NCI-H2171 treated with DMSO at 0.1 percent for 48 hours (cell line): ENCODE measurements at regions not wholly inside any gene's neighbourhood (a gene's known extent, or its start where the extent isn't known, plus 50 kb on each side); places are given as distances from the start of the nearest gene placed in this dataset.

Experiments used
- DNase-seq: peaks from one replicate; lab custom pipeline; 2025; lab: John Stamatoyannopoulos, UW

DNA sequence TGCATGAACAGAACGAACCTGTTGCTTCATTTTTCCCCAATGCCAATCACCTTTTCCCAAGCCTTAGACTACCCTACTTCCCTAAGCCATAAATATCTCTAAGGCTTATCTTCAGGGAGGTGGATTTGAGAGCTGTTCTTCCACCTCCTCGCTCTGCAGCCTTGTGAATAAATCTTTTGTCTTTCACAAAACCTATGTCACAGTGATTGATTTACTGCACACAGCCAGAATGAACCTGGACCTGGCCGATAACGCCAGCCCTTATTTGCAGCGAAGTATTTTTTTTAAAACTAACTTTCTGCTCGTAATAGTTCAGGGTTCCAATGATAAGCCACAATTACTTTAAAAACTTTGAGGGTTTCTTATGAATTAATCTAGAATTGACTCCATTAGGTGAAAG, 632.6 kb downstream of the PTPRU start:
- no peak for DNase-seq

DNA sequence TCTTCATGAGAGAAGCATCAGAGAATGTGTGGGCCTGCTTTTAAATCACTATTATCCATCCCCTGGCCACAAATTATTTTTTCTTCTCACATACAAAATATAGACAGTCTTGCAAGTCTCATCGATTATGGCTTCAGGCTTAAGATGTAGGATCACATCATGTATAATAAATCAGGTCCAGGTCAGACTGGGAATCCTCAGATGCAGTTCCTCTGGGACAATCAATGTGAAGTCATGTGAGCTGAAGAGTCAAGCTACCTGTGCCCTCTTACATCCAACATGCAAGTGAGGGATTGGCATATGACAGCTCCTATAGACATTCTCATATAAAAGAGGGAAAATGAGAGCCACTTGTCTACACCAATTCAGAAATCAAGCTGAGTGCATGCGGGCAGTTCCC, 631.8 kb downstream of the PTPRU start:
- no peak for DNase-seq

DNA sequence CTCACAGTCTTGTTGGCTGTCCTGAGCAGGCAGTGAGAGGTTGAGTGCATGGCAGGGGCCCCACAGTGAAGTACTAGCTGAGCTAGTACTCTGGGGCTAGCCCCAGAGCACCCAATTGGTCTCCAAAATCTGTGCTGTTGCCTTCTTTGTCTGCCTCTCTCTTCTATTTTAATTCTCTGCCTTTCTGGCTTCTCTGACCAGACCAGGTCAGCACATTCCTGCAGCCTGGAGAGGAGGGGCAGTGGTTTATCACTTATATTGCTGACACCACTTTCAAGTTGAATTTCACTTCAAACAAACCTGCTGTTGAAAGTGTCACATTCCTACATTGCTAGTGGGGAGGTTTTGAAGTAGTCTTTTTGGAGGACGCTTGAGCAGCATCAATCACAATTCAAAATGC, 628.7 kb downstream of the PTPRU start:
- DNase-seq: no peak

DNA sequence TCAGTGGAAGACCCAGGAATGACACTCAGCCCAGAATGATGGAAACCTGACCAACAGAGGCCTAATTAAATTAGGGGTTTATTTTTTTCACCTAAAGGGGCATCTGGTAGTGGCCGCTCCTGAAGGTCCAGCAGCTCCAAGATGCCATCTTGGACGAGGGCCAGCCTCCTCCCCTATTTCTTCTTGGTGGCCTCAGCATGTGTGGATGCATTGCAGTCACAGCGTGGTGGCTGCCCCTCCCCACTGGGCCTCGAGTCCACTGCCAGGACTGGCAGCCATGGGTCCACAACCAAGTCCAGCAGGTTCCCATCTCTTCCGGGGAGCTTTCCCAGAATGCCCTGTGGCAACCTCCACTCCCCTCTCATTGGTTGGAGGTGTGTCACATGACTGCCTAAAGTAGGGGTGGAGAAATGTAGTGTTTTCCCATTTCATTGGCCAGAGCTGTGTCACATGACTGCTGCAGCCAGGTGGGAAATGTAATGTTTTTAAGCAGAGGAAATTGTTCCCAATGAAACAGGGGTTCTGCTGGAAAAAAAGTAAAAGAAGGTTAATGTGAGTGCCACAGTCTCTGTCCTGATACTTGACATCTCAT, 628.2 kb downstream of the PTPRU start:
- no peak for DNase-seq

DNA sequence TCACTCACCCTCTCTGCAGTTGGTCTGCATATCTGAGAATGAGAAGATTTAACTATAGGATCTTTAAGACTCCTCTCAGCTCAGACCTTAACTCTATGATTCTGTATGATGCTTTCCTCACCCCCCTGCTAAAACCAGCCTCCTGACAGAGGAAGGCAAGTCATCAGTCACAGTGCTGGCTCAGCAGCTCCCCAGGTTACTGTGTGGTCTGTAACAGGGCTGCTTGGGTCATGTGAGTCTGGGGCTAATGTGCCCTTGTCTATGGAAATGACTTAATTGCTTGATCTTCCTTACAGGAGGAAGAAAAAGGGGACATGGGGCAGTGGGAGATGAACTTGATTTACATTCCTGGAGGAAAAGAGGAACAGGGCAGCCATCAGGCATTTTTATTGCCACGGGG, 625.6 kb downstream of the PTPRU start:
- DNase-seq: no peak

DNA sequence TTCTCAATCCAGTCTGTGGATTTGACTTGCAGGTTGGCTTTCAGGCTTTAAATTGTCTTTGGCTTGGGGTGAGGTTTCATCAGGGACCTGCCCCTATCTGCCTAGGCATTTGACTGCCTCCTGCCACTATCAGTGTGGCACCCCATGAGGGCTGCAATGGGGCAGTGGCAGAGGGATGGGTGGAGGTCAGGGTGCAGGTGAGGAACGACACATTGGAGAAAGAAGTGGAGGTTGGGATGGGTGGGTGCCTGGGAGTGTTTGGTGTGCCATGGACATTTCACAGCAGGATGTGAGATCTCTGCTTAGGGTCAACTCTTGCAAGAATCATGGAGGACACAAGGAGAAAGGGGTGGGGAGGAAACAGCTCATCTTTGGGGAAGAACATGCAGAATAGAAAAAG, 625.1 kb downstream of the PTPRU start:
- no peak for DNase-seq

DNA sequence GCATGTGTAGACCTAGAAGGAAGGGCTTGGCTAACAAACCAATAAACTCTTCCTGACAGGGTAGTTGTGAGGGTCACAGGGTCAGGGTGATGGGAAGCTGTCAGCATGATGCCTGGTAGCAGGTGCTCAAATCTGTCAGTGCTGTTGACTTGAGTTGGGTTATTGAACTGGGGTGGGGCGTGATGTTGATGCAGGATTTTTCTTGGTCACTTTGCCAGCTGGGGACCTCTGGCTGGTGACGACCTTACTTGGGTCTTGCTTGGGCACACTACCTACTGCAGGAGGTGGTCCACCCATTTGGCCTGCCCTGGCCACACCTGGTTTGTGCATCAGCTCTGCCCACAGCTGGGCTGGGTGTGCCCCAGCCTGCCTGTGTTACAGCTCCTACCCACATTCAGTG, 624.4 kb downstream of the PTPRU start:
- no peak for DNase-seq

DNA sequence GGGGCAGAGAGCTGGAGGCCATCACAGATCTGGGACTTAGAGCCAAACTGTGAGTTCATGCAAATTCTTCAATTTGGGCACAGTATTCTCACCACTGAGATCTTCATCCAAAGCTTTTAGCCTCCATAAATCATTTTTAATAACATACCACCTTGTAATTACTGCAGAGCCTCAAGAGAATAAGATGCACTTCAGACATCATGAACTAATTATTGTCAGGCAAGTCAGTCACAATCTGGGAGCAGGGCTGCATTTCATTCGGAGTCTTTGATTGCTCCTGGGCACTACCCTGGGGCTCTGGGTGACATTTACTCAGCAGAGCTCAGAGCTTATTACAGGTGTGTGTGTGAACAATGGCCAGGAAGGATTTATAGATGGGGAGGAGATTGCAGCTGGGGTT, 623.7 kb downstream of the PTPRU start:
- DNase-seq: no peak

DNA sequence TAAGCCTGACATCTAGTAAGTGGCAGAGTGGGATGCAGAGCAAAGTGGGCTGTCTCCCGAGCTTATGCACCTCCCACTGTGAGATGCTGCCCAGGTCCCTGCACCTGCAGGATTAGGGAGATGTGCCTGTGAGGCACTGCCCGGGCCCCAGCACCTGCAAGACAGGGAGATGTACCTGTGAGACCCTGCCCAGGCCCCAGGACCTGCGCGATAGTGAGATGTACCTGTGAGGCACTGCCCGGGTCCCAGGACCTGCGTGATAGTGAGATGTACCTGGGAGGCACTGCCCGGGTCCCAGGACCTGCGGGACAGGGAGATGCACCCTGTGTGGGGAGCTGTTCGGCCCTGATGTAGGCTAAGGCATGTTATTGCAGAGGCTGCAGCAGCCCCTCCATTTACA, 622.8 kb downstream of the PTPRU start:
- no peak for DNase-seq

DNA sequence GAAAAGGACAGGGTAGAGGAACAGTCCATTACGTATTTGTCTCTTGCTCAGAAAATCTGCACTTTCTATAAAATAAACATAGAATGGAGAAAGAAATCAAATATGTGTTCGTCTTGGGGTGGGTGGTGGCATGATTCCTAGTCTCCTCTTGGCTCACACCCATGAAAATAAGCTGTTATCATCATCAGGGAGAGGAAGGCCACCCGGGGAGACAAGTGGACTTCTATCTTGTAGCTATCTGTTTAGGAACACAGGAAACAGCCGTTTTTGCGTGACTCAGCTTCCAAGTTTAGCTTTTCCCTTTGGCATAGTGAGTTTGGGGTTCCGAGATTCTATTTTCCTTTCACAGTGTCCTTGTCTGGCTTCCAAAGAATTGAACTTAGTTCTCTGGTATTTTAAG, 622.3 kb downstream of the PTPRU start:
- DNase-seq: no peak

DNA sequence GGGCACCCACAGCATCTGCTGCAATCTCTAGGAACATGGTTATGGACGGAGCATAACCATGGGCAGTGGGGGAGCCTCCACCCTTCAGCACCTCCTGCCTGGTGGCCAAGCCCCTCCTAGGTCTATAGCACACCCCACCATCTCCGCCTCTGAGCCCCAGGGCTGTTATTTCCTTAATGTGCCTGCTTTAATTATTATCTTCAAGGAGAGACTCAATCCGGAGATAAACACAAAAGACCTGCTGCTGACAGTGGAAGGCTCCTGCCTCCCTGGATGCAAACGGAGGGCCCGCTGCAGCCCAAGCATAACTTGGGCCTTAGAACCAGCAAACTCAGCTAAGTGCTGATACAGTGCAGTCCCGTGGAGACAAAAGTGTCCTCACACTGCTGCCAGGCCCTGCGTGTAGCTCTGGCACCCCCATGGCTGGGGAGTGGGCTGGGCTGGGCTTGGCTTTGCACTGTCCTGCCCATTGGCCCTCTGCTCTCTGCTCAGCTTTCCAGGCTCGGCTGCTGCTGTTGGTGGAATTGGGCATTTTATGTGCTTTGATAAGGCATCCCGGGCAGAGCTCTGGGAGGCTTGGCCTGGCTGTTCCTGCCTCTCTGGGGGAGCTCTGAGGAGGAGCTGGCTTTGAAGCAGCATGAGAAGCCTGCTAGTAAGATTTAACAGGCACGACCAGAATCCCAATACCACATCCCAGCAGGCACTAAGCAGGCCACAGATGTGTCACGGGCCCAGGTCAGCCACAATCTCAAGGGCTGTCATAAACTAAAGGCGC, 620.2 kb downstream of the PTPRU start:
- no peak for DNase-seq

DNA sequence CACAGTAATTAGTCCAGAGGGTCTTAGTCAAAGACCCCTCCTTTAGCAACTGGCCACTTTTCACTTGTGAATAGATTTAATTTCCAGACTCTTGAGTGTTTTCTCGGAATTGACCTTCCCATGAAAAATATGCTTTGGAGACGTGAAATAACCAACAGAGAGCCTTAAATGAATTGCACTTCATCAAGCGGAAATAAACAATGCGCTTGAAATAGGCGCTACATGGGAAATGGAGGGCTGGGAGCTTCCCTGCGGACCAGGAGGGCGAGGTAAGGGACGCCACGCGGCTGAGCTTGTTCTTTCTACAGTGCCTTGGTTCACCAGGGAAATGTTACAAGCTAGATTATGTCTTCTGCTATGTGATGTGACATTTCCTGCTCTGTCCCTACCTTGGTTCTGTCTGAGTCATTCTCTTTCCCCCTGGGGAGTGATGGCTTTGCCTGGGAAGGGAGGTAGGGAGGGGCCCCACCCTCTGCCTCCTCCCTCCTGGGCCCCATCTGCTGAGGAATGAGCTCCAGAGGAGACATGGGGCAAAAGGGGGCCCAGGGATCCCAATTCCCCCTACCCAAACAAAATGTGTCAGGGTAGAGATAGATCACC, 619.3 kb downstream of the PTPRU start:
- DNase-seq: peak; percentile 10

DNA sequence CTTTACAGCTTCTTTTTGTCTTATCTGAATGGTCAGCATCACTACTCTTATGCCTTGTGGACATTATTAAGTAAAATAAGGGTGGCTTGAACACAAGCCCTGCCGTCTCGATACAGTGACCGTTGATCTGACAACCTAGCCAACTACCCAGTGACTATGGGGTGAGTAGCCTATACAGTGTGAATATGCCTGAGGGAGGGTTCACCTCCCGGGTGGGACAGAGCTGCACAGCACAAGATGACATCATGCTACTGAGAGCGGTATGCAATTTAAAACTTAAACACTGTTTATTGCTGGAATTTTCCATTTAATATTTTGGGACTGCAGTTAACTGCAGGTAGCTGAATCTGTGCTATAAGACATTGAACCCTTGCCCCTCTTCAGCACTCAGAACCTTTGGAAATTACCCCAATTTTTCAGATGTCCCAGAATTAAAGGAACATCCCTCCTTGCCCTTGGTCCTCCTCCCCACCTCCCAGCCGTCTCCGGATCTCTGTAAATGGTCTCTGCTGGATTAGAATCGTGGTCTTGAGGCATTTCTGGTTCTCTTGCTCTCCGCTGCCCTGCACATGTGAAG, 618.5 kb downstream of the PTPRU start:
- no peak for DNase-seq

DNA sequence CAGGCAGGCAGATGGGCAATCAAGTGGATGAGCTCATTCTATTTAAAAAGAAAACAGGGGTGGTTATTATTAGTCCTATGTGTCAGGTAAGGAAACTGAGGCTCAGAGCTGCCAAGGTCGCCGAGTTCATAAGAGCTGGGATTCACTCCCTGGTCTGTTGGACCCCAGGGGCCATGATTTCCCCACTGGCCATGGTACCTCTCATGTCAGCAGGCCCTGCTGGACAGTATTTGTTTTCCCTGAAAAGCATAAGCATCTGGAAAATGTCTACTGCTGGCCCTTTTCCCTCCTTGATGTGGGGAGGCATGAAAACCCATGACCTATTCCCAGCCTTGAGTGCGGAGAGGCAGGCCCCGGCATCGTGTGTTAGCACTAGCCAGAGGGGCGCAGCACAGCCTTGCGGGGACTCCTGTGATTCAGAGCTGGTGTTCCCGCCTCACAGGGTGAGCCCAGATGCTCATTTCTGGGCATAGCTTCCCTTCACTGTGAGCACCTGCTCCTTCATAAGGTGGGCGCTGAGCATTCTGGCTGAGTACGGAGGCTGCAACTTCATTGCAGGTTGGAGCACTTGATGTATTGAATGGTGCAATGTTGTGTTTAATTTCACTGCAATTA, 617.5 kb downstream of the PTPRU start:
- DNase-seq: peak; percentile 16

DNA sequence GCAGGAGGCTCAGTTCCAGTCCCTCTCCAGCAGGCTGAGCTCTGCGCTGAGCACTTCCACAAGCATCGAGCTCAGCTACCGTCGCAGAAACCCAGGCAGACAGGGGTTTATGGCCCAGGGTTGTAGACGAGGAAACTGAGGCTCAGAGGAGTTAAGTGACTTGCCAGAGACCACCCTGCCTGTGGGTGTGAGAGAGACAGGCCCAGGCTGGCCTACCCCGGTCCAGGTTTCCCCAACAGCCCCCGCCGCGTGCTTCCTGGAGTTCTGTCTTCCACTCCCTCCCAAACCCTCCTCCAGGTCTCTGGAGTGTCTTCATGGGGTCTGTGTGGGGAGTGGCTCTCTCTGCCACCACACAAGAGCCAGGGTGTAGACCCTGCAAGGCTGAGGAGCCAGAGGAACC, 615.9 kb downstream of the PTPRU start:
- no peak for DNase-seq

DNA sequence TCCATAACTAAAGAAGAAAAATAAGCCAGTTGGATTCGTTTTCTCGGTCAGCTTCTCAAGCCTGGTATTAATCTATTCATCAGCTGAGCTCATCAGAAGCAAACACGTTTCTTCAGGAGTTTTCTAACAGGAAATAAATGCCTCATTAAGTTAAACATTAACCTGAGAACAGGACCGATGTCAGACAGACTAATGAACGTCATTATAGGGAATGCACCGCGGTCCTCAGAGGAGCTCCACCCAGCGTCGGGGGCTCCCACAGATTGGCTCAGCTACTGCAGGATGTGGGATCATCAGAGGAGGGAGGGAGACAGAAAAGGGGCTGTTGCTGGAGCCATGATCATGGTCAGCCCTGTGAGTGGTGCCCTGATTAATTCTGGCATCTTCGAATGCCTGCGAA, 615.4 kb downstream of the PTPRU start:
- DNase-seq: no peak

DNA sequence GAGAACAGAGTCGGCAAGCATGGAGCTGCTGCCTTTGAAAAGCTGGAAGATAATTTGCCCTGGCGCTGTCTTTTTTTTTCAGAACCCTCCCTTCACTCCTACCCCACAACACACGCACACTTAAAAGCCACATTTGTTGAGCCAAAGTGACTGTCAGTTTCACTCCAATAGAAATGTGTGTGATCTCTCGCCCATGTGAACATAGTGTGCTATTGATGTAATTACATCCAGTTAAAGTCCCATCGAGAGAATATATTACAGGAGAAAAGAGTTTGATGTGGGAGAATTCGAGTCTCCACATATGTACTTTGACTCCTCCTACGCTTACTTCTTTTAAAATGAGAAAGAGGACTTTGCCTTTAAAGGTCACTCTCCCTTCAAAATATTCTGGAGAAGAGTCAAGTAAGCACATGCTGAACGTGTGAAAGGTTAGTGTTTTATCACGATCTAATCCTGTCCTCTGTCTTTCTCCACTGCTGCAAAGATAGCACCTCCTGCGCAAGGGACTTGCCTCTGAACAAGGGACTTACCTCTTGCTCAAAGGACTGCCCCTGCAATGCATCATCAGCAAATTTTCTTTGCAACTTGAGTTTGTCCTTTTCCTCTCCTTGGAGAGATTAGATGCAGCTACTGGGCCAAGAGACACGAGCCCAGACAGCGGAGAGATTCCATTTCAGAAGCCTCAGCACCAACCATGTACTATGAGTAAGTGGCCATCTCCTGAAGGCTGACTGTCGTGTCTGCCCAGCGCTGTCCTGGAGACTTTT, 613.9 kb downstream of the PTPRU start:
- DNase-seq: no peak

DNA sequence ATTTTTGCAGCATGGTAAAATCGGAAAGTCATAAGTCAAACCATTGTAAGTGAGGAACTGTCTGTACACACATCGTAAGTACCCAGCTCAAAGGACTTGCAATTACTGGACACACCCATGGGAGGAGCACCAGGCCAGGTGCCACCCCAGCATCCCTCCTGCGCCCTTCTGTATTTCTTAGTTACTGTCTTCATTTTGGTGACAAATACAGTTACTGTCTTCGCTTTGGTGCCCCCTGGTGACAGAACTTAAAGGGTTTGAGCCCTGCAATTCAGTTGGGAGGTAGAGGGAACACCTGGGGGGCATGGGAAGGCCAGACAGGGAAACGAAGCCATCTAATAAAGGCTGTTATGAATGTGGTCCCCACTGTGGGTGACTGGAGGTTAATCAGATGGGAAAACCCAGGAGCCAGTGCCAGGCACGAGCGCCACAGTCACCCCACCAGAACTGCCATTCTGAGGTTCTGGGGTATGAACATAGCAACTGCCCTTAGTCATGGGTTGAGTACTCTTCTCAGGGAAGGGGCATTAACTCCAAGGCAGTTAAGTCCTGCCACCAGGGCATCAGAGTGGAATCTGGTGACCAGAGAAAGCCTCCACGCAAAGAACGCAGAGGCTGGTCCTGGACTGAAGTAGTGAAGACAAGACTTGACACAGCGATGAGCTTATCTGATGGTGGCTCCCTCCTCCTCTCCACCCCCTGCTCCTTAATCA, 612.9 kb downstream of the PTPRU start:
- peak; percentile 45 for DNase-seq

DNA sequence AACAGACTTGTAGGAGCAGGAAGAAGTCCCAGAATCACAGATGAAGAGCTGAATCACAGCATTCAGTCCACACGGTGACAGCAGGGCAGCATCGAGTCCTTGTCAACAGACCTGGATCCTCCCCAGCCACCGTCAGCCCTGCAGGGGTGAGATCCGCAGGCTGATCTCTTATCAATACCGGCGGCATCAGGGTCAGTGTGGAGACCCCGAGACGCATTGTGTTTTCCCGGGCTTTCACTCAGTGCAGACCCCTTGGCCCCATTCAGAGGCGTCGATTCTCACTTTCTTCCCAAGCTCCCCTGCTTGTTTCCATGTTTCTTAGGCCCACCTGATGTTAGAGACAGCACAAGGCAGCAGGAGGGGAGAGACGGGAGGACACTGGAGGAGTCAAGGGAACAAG, 609.6 kb downstream of the PTPRU start:
- no peak for DNase-seq

DNA sequence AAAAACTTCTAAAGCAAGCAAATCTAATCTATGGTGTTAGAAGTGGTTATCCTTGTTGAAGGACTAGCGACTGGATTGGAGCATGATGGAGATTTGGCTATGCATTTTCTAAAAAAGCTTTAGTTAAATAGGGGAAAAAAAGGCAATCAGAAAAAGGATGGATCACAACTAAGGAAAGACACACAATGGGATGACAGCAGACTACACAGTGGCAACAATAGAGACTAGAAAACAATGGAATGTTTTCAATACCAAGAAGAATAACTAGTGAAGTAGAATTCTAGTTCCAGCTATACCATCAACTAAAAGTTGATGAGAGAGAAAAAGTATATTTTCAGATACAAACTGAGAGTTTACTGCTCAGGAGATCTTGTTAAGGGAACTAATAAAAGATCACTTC, 605.8 kb downstream of the PTPRU start:
- DNase-seq: no peak

DNA sequence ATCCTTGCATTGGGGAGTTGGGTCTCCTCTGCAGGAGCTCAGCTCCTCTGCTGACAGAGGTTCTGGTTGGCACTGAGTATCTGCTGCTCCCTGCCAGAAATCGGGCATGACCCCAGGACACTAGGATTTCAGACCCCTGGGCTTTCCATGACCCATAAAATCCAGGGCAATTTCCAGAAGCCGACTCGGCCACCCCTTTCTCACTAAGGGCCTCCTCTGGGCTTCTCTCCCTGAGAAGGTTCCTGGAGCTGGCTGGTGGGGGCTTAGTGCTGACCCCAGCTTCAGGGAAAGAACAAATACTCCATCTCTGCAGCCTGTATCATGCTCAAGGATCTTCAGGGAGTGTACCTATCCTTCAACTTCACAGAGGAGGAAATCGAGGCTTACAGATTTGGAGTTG, 603.4 kb downstream of the PTPRU start:
- DNase-seq: no peak
